ENCODE measurements at regions not wholly inside any gene's neighbourhood (a gene's known extent, or its start where the extent isn't known, plus 50 kb on each side); places are given as distances from the start of the nearest gene placed in this dataset.
"Not testable (repeated sequence)": the region's sequence is repeated elsewhere in the genome, so short reads cannot be mapped to it uniquely, and the experiment has no call there.

DNA sequence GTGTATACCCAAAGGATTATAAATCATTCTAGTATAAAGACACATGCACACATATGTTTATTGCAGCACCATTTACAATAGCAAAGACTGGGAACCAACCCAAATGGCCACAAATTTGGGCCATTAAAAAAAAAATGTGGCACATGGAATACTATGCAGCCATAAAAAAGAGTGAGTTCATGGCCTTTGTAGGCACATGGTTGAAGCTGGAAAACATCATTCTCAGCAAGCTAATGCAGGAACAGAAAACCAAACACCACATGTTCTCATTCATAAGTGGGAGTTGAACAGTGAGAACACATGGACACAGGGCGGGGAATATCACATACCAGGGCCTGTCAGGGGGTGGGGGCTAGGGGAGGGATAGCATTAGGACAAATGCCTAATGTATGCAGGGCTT, 322.3 kb upstream of the SLC16A7 start:
- not testable (repeated sequence) for TF ChIP-seq EGR1 (IDR thresholded peaks at IDR 0.05; ENCODE audit: low read depth); FOSL1 (IDR thresholded peaks at IDR 0.05; ENCODE audit: low read depth); ELF1 (IDR thresholded peaks at IDR 0.05; ENCODE audit: borderline replicate concordance, low read depth); ZFX (IDR thresholded peaks at IDR 0.05); POLR2AphosphoS5 (IDR thresholded peaks at IDR 0.05; ENCODE audit: low read depth, low read length); SP1 (IDR thresholded peaks at IDR 0.05; ENCODE audit: low read depth); EZH2 (IDR thresholded peaks at IDR 0.05)
- TF ChIP-seq, protein P1, sequence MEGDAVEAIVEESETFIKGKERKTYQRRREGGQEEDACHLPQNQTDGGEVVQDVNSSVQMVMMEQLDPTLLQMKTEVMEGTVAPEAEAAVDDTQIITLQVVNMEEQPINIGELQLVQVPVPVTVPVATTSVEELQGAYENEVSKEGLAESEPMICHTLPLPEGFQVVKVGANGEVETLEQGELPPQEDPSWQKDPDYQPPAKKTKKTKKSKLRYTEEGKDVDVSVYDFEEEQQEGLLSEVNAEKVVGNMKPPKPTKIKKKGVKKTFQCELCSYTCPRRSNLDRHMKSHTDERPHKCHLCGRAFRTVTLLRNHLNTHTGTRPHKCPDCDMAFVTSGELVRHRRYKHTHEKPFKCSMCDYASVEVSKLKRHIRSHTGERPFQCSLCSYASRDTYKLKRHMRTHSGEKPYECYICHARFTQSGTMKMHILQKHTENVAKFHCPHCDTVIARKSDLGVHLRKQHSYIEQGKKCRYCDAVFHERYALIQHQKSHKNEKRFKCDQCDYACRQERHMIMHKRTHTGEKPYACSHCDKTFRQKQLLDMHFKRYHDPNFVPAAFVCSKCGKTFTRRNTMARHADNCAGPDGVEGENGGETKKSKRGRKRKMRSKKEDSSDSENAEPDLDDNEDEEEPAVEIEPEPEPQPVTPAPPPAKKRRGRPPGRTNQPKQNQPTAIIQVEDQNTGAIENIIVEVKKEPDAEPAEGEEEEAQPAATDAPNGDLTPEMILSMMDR (IDR thresholded peaks at IDR 0.05 in 2 of 3, conservative IDR thresholded peaks at IDR 0.05 in 1 of 3; ENCODE audit: borderline replicate concordance in 1 of 3, insufficient read depth in 1 of 3, low read depth in 2 of 3, low read length in 2 of 3) = not testable (repeated sequence)
- TF ChIP-seq, protein P2, sequence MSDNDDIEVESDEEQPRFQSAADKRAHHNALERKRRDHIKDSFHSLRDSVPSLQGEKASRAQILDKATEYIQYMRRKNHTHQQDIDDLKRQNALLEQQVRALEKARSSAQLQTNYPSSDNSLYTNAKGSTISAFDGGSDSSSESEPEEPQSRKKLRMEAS (IDR thresholded peaks at IDR 0.05) = not testable (repeated sequence)
- TF ChIP-seq, protein P3, sequence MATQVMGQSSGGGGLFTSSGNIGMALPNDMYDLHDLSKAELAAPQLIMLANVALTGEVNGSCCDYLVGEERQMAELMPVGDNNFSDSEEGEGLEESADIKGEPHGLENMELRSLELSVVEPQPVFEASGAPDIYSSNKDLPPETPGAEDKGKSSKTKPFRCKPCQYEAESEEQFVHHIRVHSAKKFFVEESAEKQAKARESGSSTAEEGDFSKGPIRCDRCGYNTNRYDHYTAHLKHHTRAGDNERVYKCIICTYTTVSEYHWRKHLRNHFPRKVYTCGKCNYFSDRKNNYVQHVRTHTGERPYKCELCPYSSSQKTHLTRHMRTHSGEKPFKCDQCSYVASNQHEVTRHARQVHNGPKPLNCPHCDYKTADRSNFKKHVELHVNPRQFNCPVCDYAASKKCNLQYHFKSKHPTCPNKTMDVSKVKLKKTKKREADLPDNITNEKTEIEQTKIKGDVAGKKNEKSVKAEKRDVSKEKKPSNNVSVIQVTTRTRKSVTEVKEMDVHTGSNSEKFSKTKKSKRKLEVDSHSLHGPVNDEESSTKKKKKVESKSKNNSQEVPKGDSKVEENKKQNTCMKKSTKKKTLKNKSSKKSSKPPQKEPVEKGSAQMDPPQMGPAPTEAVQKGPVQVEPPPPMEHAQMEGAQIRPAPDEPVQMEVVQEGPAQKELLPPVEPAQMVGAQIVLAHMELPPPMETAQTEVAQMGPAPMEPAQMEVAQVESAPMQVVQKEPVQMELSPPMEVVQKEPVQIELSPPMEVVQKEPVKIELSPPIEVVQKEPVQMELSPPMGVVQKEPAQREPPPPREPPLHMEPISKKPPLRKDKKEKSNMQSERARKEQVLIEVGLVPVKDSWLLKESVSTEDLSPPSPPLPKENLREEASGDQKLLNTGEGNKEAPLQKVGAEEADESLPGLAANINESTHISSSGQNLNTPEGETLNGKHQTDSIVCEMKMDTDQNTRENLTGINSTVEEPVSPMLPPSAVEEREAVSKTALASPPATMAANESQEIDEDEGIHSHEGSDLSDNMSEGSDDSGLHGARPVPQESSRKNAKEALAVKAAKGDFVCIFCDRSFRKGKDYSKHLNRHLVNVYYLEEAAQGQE (IDR thresholded peaks at IDR 0.05; ENCODE audit: low read depth) = not testable (repeated sequence)
- TF ChIP-seq, protein P4, sequence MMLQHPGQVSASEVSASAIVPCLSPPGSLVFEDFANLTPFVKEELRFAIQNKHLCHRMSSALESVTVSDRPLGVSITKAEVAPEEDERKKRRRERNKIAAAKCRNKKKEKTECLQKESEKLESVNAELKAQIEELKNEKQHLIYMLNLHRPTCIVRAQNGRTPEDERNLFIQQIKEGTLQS (IDR thresholded peaks at IDR 0.05) = not testable (repeated sequence)
